IMR-90 (cell line): ENCODE measurements at regions not wholly inside any gene's neighbourhood (a gene's known extent, or its start where the extent isn't known, plus 50 kb on each side); places are given as distances from the start of the nearest gene placed in this dataset.

ENCODE experiments used
- CTCF ChIP-seq: conservative IDR thresholded peaks from 2 replicates; pipeline ENCODE4 v1.5.1; 2012; ENCODE audit warnings: mild to moderate bottlenecking, low read depth, low read length, improper control_type of control experiment
- POLR2A ChIP-seq: IDR thresholded peaks from 2 replicates; pipeline ENCODE4 v1.6.1; 2012; ENCODE audit warnings: mild to moderate bottlenecking, low read depth, low read length
- RCOR1 ChIP-seq: IDR thresholded peaks from 2 replicates; pipeline ENCODE4 v1.6.1; 2012; ENCODE audit warnings: mild to moderate bottlenecking, low read length, improper control_type of control experiment; ENCODE audit not compliant: insufficient replicate concordance

DNA sequence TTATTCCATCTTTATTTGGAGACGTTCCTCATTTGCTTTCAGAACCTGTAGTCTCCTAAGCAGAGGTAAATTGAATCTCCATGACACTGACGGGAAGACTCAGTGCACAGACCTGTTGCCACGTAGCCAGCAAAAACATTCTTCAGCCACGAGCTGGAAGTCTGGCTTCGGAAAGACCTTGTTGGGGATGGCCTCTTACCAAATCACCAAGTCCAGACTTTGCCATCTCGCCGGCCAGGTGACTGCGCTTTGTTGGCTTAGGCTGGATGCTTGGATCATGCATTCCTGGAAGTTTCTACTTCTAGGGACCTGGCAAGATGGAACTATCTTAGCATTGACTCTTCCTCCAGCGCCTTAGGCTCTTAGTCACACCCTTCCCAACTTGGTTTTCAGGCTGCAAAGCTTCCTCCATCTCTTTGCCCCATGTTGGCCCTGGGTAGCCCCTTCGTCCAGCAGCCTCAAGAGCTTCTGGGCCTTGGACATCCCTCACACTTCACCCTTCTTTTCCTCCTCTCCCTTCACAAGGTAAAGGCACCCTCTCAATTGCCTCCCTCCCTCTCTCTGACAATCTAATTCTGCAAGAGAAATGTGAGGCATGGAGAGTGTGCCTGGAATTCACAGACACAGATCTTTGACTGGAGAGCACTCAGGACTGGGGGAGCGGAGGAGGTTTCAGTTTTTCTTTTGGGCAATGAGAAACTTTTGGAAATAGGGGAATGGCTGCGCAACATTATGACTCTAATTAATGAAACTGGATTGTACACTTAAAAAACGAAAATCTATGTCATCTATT lies 451.9 kb upstream of the MKI67 start:
- TF ChIP-seq RCOR1 (no peak), CTCF (no peak), POLR2A (no peak)
